ENCODE measurements at regions not wholly inside any gene's neighbourhood (a gene's known extent, or its start where the extent isn't known, plus 50 kb on each side); places are given as distances from the start of the nearest gene placed in this dataset.

GRCh38 chr2:5897249-5897648, 205.1 kb downstream of the SOX11 start:
- no peaks in the 10 kb centered on the region for H3K9me3 ChIP-seq (ENCODE audit: control insufficient read depth, insufficient read depth, low read length)
- no peak for DNase-seq (ENCODE audit: low read depth in 4 of 6, low spot score in 6 of 6)
- H3K4me3 ChIP-seq (ENCODE audit: low read depth, low read length): no peak overlapping the region
- H3K36me3 ChIP-seq (ENCODE audit: control insufficient read depth, insufficient read depth, low read length): no peaks in the 10 kb centered on the region
- WGBS (ENCODE audit: insufficient coverage): 85% methylated on average over 5 of the region's 5 CpGs
- H3K27ac ChIP-seq (ENCODE audit: low read depth, low read length): no peak overlapping the region
- no peaks in the 10 kb centered on the region for H3K27me3 ChIP-seq (ENCODE audit: control insufficient read depth, insufficient read depth, low read length)
- H3K4me1 ChIP-seq (ENCODE audit: control insufficient read depth, insufficient read depth, low read length): no peaks in the 10 kb centered on the region

DNA sequence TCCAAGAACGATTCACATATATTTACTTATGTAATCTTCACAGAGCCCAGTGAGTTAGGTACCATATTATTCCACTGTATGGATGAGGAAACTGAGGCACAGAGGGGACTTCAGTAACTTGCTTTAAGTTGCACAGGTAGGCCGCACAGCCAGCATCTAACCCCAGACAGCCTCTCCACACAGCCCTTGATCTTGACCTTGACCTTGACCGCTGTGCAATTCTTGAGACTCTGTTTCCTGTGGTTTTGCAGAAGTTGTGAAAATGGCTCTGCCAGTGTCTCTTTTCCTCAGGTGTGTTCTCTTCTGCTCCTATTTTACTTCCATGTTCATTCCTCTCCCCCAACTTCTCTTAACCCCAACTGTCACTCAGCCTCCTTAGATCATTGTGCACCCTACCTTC, 206.5 kb downstream of the SOX11 start:
- H3K9me3 ChIP-seq (ENCODE audit: control insufficient read depth, insufficient read depth, low read length): no peaks in the 10 kb centered on the region
- no peaks in the 10 kb centered on the region for H3K27me3 ChIP-seq (ENCODE audit: control insufficient read depth, insufficient read depth, low read length)
- 100% methylated on average over 2 of the region's 3 CpGs for WGBS (ENCODE audit: insufficient coverage)
- no peaks in the 10 kb centered on the region for H3K4me1 ChIP-seq (ENCODE audit: control insufficient read depth, insufficient read depth, low read length)
- no peaks in the 10 kb centered on the region for H3K36me3 ChIP-seq (ENCODE audit: control insufficient read depth, insufficient read depth, low read length)
- no peak for DNase-seq (ENCODE audit: low read depth in 4 of 6, low spot score in 6 of 6)
- no peak overlapping the region for H3K27ac ChIP-seq (ENCODE audit: low read depth, low read length)
- no peak overlapping the region for H3K4me3 ChIP-seq (ENCODE audit: low read depth, low read length)

- Histone ChIP-seq H3K4me1 (ENCODE audit: control insufficient read depth, insufficient read depth, low read length) (no peaks in the 10 kb centered on the region), H3K4me3 (ENCODE audit: low read depth, low read length) (no peak overlapping the region), H3K9me3 (ENCODE audit: control insufficient read depth, insufficient read depth, low read length) (no peaks in the 10 kb centered on the region), H3K27me3 (ENCODE audit: control insufficient read depth, insufficient read depth, low read length) (no peaks in the 10 kb centered on the region), H3K36me3 (ENCODE audit: control insufficient read depth, insufficient read depth, low read length) (no peaks in the 10 kb centered on the region), H3K27ac (ENCODE audit: low read depth, low read length) (no peak overlapping the region)
- DNase-seq (ENCODE audit: low read depth in 4 of 6, low spot score in 6 of 6): peak in 2 of 6 donors; percentile 25 to 93
- 60% methylated on average over 1 of the region's 2 CpGs for WGBS (ENCODE audit: insufficient coverage)
Measured at GRCh38 chr2:5905661-5906060, 213.5 kb downstream of the SOX11 start.

DNA sequence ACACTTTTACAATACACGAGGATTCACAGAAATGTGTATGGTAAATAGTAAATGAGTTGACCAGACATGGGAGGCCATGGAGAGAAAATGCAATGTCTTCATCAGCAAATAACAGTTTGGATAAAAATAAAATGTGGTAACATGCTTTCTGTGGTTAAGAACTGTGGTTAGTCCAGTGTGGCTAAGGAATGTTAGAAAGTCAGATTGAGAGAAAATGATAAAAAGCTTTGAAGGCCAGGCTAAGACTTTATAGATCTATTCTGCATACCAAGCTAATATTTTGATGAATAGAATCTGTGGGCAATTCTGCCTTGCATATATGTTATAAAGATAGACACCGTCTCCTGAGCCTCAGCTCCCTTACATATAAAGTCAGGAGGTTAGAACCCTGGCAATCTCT, 215.9 kb downstream of the SOX11 start:
- no peak for DNase-seq (ENCODE audit: low read depth in 4 of 6, low spot score in 6 of 6)
- Histone ChIP-seq H3K27me3 (ENCODE audit: control insufficient read depth, insufficient read depth, low read length) (no peaks in the 10 kb centered on the region), H3K9me3 (ENCODE audit: control insufficient read depth, insufficient read depth, low read length) (no peaks in the 10 kb centered on the region), H3K27ac (ENCODE audit: low read depth, low read length) (no peak overlapping the region), H3K4me3 (ENCODE audit: low read depth, low read length) (no peak overlapping the region), H3K36me3 (ENCODE audit: control insufficient read depth, insufficient read depth, low read length) (no peaks in the 10 kb centered on the region), H3K4me1 (ENCODE audit: control insufficient read depth, insufficient read depth, low read length) (no peaks in the 10 kb centered on the region)
- no CpG with 5 or more reads among the region's 2 CpGs for WGBS (ENCODE audit: insufficient coverage)

- Histone ChIP-seq H3K4me3 (ENCODE audit: low read depth, low read length) (no peak overlapping the region), H3K36me3 (ENCODE audit: control insufficient read depth, insufficient read depth, low read length) (no peaks in the 10 kb centered on the region), H3K4me1 (ENCODE audit: control insufficient read depth, insufficient read depth, low read length) (peaks cover 10% of the 10 kb centered on the region), H3K27me3 (ENCODE audit: control insufficient read depth, insufficient read depth, low read length) (no peaks in the 10 kb centered on the region), H3K9me3 (ENCODE audit: control insufficient read depth, insufficient read depth, low read length) (no peaks in the 10 kb centered on the region), H3K27ac (ENCODE audit: low read depth, low read length) (no peak overlapping the region)
- peak in 1 of 6 donors; percentile 68 for DNase-seq (ENCODE audit: low read depth in 4 of 6, low spot score in 6 of 6)
- no CpG with 5 or more reads among the region's 3 CpGs for WGBS (ENCODE audit: insufficient coverage)
Measured at GRCh38 chr2:5911718-5912117, 219.5 kb downstream of the SOX11 start.

- Histone ChIP-seq H3K36me3 (ENCODE audit: control insufficient read depth, insufficient read depth, low read length) (no peaks in the 10 kb centered on the region), H3K4me1 (ENCODE audit: control insufficient read depth, insufficient read depth, low read length) (peaks cover 10% of the 10 kb centered on the region), H3K9me3 (ENCODE audit: control insufficient read depth, insufficient read depth, low read length) (peaks cover 3% of the 10 kb centered on the region), H3K27ac (ENCODE audit: low read depth, low read length) (no peak overlapping the region), H3K27me3 (ENCODE audit: control insufficient read depth, insufficient read depth, low read length) (no peaks in the 10 kb centered on the region), H3K4me3 (ENCODE audit: low read depth, low read length) (no peak overlapping the region)
- no peak for DNase-seq (ENCODE audit: low read depth in 4 of 6, low spot score in 6 of 6)
- 70% methylated on average over 8 of the region's 9 CpGs for whole genome bisulfite sequencing (ENCODE audit: insufficient coverage)
Measured at GRCh38 chr2:5913711-5914395, 221.7 kb downstream of the SOX11 start.

DNA sequence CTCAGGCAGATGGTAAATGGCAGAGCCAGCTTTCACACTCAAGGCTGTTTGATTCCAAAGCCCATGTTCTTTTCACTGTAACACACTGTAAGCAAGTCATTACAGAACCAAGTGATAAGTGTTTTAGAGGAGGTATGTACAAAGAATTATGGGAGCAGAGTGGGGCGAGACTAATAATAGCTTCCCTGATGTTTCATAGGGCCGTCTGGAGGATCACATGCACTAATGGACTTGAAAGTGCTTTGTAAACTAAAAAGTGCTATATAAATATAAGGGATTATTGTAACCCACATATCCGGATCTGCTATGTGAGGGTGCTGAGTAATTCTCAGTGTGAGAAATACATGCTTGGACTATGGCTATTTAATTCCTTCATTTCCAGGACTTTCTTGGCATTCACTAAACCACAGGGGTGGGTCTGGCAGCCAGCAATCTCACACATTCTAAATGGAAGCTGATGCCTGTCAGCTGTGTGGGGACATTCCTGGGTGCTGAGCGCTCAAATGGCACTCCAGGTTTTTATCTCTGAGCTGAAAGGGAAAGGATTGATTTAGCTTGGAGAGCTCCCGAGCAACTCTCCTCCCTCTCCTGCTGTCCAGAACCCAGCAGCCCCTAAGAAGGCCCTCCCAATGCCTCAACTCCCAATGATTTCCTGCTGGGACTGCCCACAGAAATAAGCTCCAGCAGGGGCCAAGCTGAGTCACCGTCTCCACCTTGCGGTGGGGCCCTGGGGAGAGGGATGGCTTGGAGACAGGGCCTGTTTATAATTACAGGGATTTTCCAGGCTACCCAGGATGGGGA, 222.8 kb downstream of the SOX11 start:
- Histone ChIP-seq H3K27me3 (ENCODE audit: control insufficient read depth, insufficient read depth, low read length) (no peaks in the 10 kb centered on the region), H3K9me3 (ENCODE audit: control insufficient read depth, insufficient read depth, low read length) (peaks cover 5% of the 10 kb centered on the region), H3K4me3 (ENCODE audit: low read depth, low read length) (no peak overlapping the region), H3K27ac (ENCODE audit: low read depth, low read length) (no peak overlapping the region), H3K4me1 (ENCODE audit: control insufficient read depth, insufficient read depth, low read length) (peaks cover 10% of the 10 kb centered on the region), H3K36me3 (ENCODE audit: control insufficient read depth, insufficient read depth, low read length) (no peaks in the 10 kb centered on the region)
- 33% methylated on average over 3 of the region's 7 CpGs for WGBS (ENCODE audit: insufficient coverage)
- DNase-seq (ENCODE audit: low read depth in 4 of 6, low spot score in 6 of 6): peak in 2 of 6 donors; percentile 78

- DNase-seq (ENCODE audit: low read depth in 4 of 6, low spot score in 6 of 6): peak in 1 of 6 donors; percentile 29
- Histone ChIP-seq H3K9me3 (ENCODE audit: control insufficient read depth, insufficient read depth, low read length) (peaks cover 5% of the 10 kb centered on the region), H3K27me3 (ENCODE audit: control insufficient read depth, insufficient read depth, low read length) (no peaks in the 10 kb centered on the region), H3K36me3 (ENCODE audit: control insufficient read depth, insufficient read depth, low read length) (no peaks in the 10 kb centered on the region), H3K27ac (ENCODE audit: low read depth, low read length) (no peak overlapping the region), H3K4me3 (ENCODE audit: low read depth, low read length) (no peak overlapping the region), H3K4me1 (ENCODE audit: control insufficient read depth, insufficient read depth, low read length) (peaks cover 10% of the 10 kb centered on the region)
- WGBS (ENCODE audit: insufficient coverage): 95% methylated on average over 2 of the region's 4 CpGs
Measured at GRCh38 chr2:5915881-5916310, 223.7 kb downstream of the SOX11 start.

DNA sequence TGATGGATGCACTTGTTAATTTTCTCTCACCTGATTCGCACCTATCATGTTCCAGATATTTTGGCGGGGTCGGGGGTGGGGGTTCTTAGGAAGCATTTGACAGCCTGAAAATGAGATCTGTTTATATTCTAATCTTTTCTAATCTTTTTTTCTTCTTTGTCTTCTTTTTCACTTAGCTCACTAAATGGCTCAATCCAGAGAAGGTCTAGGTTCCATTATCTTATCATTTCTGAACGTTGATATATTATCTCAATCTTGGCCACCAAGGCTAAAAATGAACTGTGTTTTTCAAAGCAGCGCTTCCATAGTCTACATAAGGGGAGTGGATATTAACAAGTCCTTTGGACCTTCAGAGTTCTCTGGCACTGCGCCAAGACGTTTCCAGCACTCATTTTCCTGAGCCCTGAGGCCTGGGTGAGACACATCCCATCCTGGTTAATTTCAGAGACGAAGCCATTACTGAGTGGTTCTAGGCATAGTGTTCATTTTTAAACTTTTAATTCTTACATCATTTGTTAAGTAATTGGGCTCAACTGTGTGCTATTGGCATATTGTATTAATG, 229.0 kb downstream of the SOX11 start:
- peaks cover 5% of the 10 kb centered on the region for H3K9me3 ChIP-seq (ENCODE audit: control insufficient read depth, insufficient read depth, low read length)
- no peaks in the 10 kb centered on the region for H3K4me1 ChIP-seq (ENCODE audit: control insufficient read depth, insufficient read depth, low read length)
- H3K27me3 ChIP-seq (ENCODE audit: control insufficient read depth, insufficient read depth, low read length): no peaks in the 10 kb centered on the region
- H3K4me3 ChIP-seq (ENCODE audit: low read depth, low read length): no peak overlapping the region
- 81% methylated on average over 3 of the region's 8 CpGs for WGBS (ENCODE audit: insufficient coverage)
- no peaks in the 10 kb centered on the region for H3K36me3 ChIP-seq (ENCODE audit: control insufficient read depth, insufficient read depth, low read length)
- DNase-seq (ENCODE audit: low read depth in 4 of 6, low spot score in 6 of 6): no peak
- H3K27ac ChIP-seq (ENCODE audit: low read depth, low read length): no peak overlapping the region

Measured in spinal cord (tissue), 9 donors.